ENCODE measurements at regions not wholly inside any gene's neighbourhood (a gene's known extent, or its start where the extent isn't known, plus 50 kb on each side); places are given as distances from the start of the nearest gene placed in this dataset.

- TF ChIP-seq POLR2A (IDR thresholded peaks at IDR 0.05): no peak
- TF ChIP-seq CTCF (IDR thresholded peaks at IDR 0.05): no peak
These were observed 330.2 kb downstream of the GLRX3 start for GRCh38 chr10:130466271-130466997.
